ENCODE measurements at regions not wholly inside any gene's neighbourhood (a gene's known extent, or its start where the extent isn't known, plus 50 kb on each side); places are given as distances from the start of the nearest gene placed in this dataset.

GRCh38 chr2:216565956-216566355, 67.3 kb upstream of the IGFBP2 start:
- H3K27ac Mint-ChIP-seq, result no peak overlapping the region
- CTCF ChIA-PET, result interaction anchor here (0.7 to 1.2 kb wide), 2 partner anchors 50 to 1599 kb away, joined by 3 to 6 read pairs; no protein-coding TSS in a partner anchor
- H3K36me3 Mint-ChIP-seq (ENCODE audit: low read depth), result no peaks in the 10 kb centered on the region
- peaks cover 2% of the 10 kb centered on the region for H3K27me3 Mint-ChIP-seq (ENCODE audit: low read depth)
- no peaks in the 10 kb centered on the region for H3K9me3 Mint-ChIP-seq
- no peak for DNase-seq
- intact Hi-C loops (cut with micrococcal nuclease), result no loop called here
- H3K4me3 Mint-ChIP-seq, result no peak overlapping the region
- H3K4me1 Mint-ChIP-seq (ENCODE audit: low read depth), result no peaks in the 10 kb centered on the region

- H3K4me3 Mint-ChIP-seq, result no peak overlapping the region
- H3K27me3 Mint-ChIP-seq (ENCODE audit: low read depth), result peaks cover 2% of the 10 kb centered on the region
- no peaks in the 10 kb centered on the region for H3K4me1 Mint-ChIP-seq (ENCODE audit: low read depth)
- CTCF ChIA-PET, result no interaction called here
- intact Hi-C loops (cut with micrococcal nuclease), result no loop called here
- peaks cover 4% of the 10 kb centered on the region for H3K9me3 Mint-ChIP-seq
- DNase-seq, result no peak
- no peaks in the 10 kb centered on the region for H3K36me3 Mint-ChIP-seq (ENCODE audit: low read depth)
- no peak overlapping the region for H3K27ac Mint-ChIP-seq
Measured at GRCh38 chr2:216568576-216568975, 64.6 kb upstream of the IGFBP2 start.

- Mint-ChIP-seq H3K36me3 (ENCODE audit: low read depth) (no peaks in the 10 kb centered on the region), H3K27ac (no peak overlapping the region), H3K27me3 (ENCODE audit: low read depth) (peaks cover 2% of the 10 kb centered on the region), H3K9me3 (peaks cover 4% of the 10 kb centered on the region), H3K4me3 (no peak overlapping the region), H3K4me1 (ENCODE audit: low read depth) (no peaks in the 10 kb centered on the region)
- DNase-seq, result no peak
- intact Hi-C loops (cut with micrococcal nuclease), result no loop called here
- CTCF ChIA-PET, result interaction anchor here (0.6 kb wide), 1 partner anchor 156 kb away, joined by 3 read pairs; no protein-coding TSS in a partner anchor
Measured at GRCh38 chr2:216569765-216570164, 63.5 kb upstream of the IGFBP2 start.

- CTCF ChIA-PET, result interaction anchor here (0.6 kb wide), 2 partner anchors 50 to 156 kb away, joined by 3 to 7 read pairs; no protein-coding TSS in a partner anchor
Measured at GRCh38 chr2:216570357-216570756, 62.9 kb upstream of the IGFBP2 start.

GRCh38 chr2:216571178-216571908, 61.9 kb upstream of the IGFBP2 start:
- Mint-ChIP-seq H3K36me3 (ENCODE audit: low read depth) (no peaks in the 10 kb centered on the region), H3K27ac (no peak overlapping the region), H3K4me1 (ENCODE audit: low read depth) (no peaks in the 10 kb centered on the region), H3K4me3 (no peak overlapping the region), H3K27me3 (ENCODE audit: low read depth) (no peaks in the 10 kb centered on the region), H3K9me3 (peaks cover 4% of the 10 kb centered on the region)
- no peak for DNase-seq
- CTCF ChIA-PET, result no interaction called here
- intact Hi-C loops (cut with micrococcal nuclease), result no loop called here

More at GRCh38 chr2:216570357-216570756, 62.9 kb upstream of the IGFBP2 start:
- DNase-seq, result no peak
- no peak overlapping the region for H3K27ac Mint-ChIP-seq
- peaks cover under 1% of the 10 kb centered on the region for H3K27me3 Mint-ChIP-seq (ENCODE audit: low read depth)
- no peaks in the 10 kb centered on the region for H3K36me3 Mint-ChIP-seq (ENCODE audit: low read depth)
- no peaks in the 10 kb centered on the region for H3K4me1 Mint-ChIP-seq (ENCODE audit: low read depth)
- H3K4me3 Mint-ChIP-seq, result no peak overlapping the region
- peaks cover 4% of the 10 kb centered on the region for H3K9me3 Mint-ChIP-seq
- intact Hi-C loops (cut with micrococcal nuclease), result no loop called here

- Mint-ChIP-seq H3K4me1 (ENCODE audit: low read depth) (peaks cover 6% of the 10 kb centered on the region), H3K27me3 (ENCODE audit: low read depth) (no peaks in the 10 kb centered on the region), H3K36me3 (ENCODE audit: low read depth) (no peaks in the 10 kb centered on the region), H3K4me3 (no peak overlapping the region), H3K27ac (no peak overlapping the region), H3K9me3 (peaks cover 4% of the 10 kb centered on the region)
- intact Hi-C loops (cut with micrococcal nuclease), result no loop called here
- CTCF ChIA-PET, result no interaction called here
- DNase-seq, result no peak
Measured at GRCh38 chr2:216571909-216572513, 61.2 kb upstream of the IGFBP2 start.

- intact Hi-C loops (cut with micrococcal nuclease), result no loop called here
Measured at GRCh38 chr2:216572582-216573578, 60.3 kb upstream of the IGFBP2 start.

GRCh38 chr2:216574046-216574445, 59.2 kb upstream of the IGFBP2 start:
- no peaks in the 10 kb centered on the region for H3K36me3 Mint-ChIP-seq (ENCODE audit: low read depth)
- no peak overlapping the region for H3K4me3 Mint-ChIP-seq
- H3K4me1 Mint-ChIP-seq (ENCODE audit: low read depth), result peaks cover 6% of the 10 kb centered on the region
- no peak for DNase-seq
- intact Hi-C loops (cut with micrococcal nuclease), result no loop called here
- no peaks in the 10 kb centered on the region for H3K27me3 Mint-ChIP-seq (ENCODE audit: low read depth)
- H3K9me3 Mint-ChIP-seq, result peaks cover 4% of the 10 kb centered on the region
- CTCF ChIA-PET, result interaction anchor here (0.7 kb wide), 1 partner anchor 9 kb away, joined by 3 read pairs; no protein-coding TSS in a partner anchor
- no peak overlapping the region for H3K27ac Mint-ChIP-seq

More at GRCh38 chr2:216572582-216573578, 60.3 kb upstream of the IGFBP2 start:
- H3K27me3 Mint-ChIP-seq (ENCODE audit: low read depth), result no peaks in the 10 kb centered on the region
- peaks cover 6% of the 10 kb centered on the region for H3K4me1 Mint-ChIP-seq (ENCODE audit: low read depth)
- no peak overlapping the region for H3K4me3 Mint-ChIP-seq
- no peak overlapping the region for H3K27ac Mint-ChIP-seq
- H3K9me3 Mint-ChIP-seq, result peaks cover 4% of the 10 kb centered on the region
- CTCF ChIA-PET, result interaction anchor here (0.7 kb wide), 1 partner anchor 8 kb away, joined by 3 read pairs; no protein-coding TSS in a partner anchor
- no peaks in the 10 kb centered on the region for H3K36me3 Mint-ChIP-seq (ENCODE audit: low read depth)
- DNase-seq, result no peak

GRCh38 chr2:216574586-216574985, 58.6 kb upstream of the IGFBP2 start:
- CTCF ChIA-PET, result no interaction called here
- Mint-ChIP-seq H3K4me3 (no peak overlapping the region), H3K9me3 (peaks cover 4% of the 10 kb centered on the region), H3K36me3 (ENCODE audit: low read depth) (no peaks in the 10 kb centered on the region), H3K27ac (no peak overlapping the region), H3K27me3 (ENCODE audit: low read depth) (no peaks in the 10 kb centered on the region), H3K4me1 (ENCODE audit: low read depth) (peaks cover 6% of the 10 kb centered on the region)
- no peak for DNase-seq
- intact Hi-C loops (cut with micrococcal nuclease), result no loop called here

GRCh38 chr2:216575465-216575864, 57.8 kb upstream of the IGFBP2 start:
- H3K9me3 Mint-ChIP-seq, result peaks cover 4% of the 10 kb centered on the region
- intact Hi-C loops (cut with micrococcal nuclease), result no loop called here
- H3K4me3 Mint-ChIP-seq, result no peak overlapping the region
- peaks cover 6% of the 10 kb centered on the region for H3K4me1 Mint-ChIP-seq (ENCODE audit: low read depth)
- DNase-seq, result no peak
- CTCF ChIA-PET, result no interaction called here
- H3K27me3 Mint-ChIP-seq (ENCODE audit: low read depth), result no peaks in the 10 kb centered on the region
- H3K36me3 Mint-ChIP-seq (ENCODE audit: low read depth), result no peaks in the 10 kb centered on the region
- H3K27ac Mint-ChIP-seq, result no peak overlapping the region

- intact Hi-C loops (cut with micrococcal nuclease), result no loop called here
- H3K27ac Mint-ChIP-seq, result no peak overlapping the region
- H3K4me1 Mint-ChIP-seq (ENCODE audit: low read depth), result peaks cover 6% of the 10 kb centered on the region
- H3K4me3 Mint-ChIP-seq, result no peak overlapping the region
- H3K27me3 Mint-ChIP-seq (ENCODE audit: low read depth), result peaks cover 3% of the 10 kb centered on the region
- H3K36me3 Mint-ChIP-seq (ENCODE audit: low read depth), result no peaks in the 10 kb centered on the region
- H3K9me3 Mint-ChIP-seq, result no peaks in the 10 kb centered on the region
- DNase-seq, result no peak
- CTCF ChIA-PET, result interaction anchor here (0.7 kb wide), 1 partner anchor 54 kb away, joined by 3 read pairs; no protein-coding TSS in a partner anchor
Measured at GRCh38 chr2:216576616-216577015, 56.6 kb upstream of the IGFBP2 start.

GRCh38 chr2:216578325-216578724, 54.9 kb upstream of the IGFBP2 start:
- H3K4me1 Mint-ChIP-seq (ENCODE audit: low read depth), result peaks cover 6% of the 10 kb centered on the region
- H3K4me3 Mint-ChIP-seq, result no peak overlapping the region
- CTCF ChIA-PET, result no interaction called here
- no peaks in the 10 kb centered on the region for H3K9me3 Mint-ChIP-seq
- H3K27me3 Mint-ChIP-seq (ENCODE audit: low read depth), result peaks cover 7% of the 10 kb centered on the region
- no peak overlapping the region for H3K27ac Mint-ChIP-seq
- intact Hi-C loops (cut with micrococcal nuclease), result no loop called here
- no peaks in the 10 kb centered on the region for H3K36me3 Mint-ChIP-seq (ENCODE audit: low read depth)
- no peak for DNase-seq
